ENCODE measurements at regions not wholly inside any gene's neighbourhood (a gene's known extent, or its start where the extent isn't known, plus 50 kb on each side); places are given as distances from the start of the nearest gene placed in this dataset.

DNA sequence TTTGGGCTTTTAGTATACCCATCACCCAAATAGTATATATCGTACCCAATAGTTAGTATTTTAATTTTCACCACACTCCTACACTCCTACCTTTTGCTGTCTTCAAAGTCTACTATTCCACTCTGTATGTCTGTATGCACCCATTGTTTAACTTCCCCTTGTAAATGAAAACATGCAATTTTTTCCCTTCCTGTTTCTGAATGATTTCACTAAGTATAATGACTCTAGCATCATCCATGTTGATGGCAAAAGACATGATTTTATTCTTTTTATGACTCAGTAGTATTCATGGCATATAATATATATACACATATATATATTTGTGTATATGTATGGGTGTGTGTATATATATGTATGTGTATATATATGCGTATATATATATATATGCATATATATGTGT, 63.1 kb upstream of the FAM174A start:
- H3K36me3 ChIP-seq (ENCODE audit: control insufficient read depth in 1 of 2, insufficient read depth in 2 of 2, low read length in 2 of 2): no peaks in the 10 kb centered on the region
- H3K4me2 ChIP-seq (ENCODE audit: low read length): no peak overlapping the region
- no TSS peak for BruUV-seq (replicated peaks)
- no peak for ATAC-seq
- no peak for DNase-seq (ENCODE audit: low read depth, low spot score)
- ChIA-PET POLR2A (no interaction called here), CTCF (no interaction called here), RAD21 (ENCODE audit: low non-redundant PET in 1 of 2, low total read pairs in 2 of 2, uncharacterized antibody in 2 of 2, unreplicated experiment in 2 of 2) (no interaction called here)
- intact Hi-C loops (cut with micrococcal nuclease): no loop called here
- no peak overlapping the region for H2AFZ ChIP-seq (ENCODE audit: low read depth, low read length, poor library complexity, severe bottlenecking)
- H3K27ac ChIP-seq (ENCODE audit: low read depth, low read length): no peak overlapping the region
- no peaks in the 10 kb centered on the region for H3K27me3 ChIP-seq (ENCODE audit: insufficient read depth, low read length)
- H3K4me1 ChIP-seq (ENCODE audit: control insufficient read depth in 1 of 2, insufficient read depth in 2 of 2, low read length in 2 of 2): no peaks in the 10 kb centered on the region
- no peaks in the 10 kb centered on the region for H4K20me1 ChIP-seq (ENCODE audit: insufficient read depth)
- no peak overlapping the region for H3K9ac ChIP-seq (ENCODE audit: low read length)
- H3K9me3 ChIP-seq (ENCODE audit: control insufficient read depth in 1 of 2, insufficient read depth in 1 of 2, low read depth in 1 of 2, low read length in 2 of 2): no peaks in the 10 kb centered on the region
- no peaks in the 10 kb centered on the region for H3K79me2 ChIP-seq (ENCODE audit: insufficient read depth, low read length)
- H3K9me2 ChIP-seq (ENCODE audit: insufficient read depth): no peaks in the 10 kb centered on the region
- TF ChIP-seq EZH2phosphoT487 (IDR thresholded peaks at IDR 0.05; ENCODE audit: borderline replicate concordance): no peak
- H3K4me3 ChIP-seq (replicated peaks in 1 of 2; ENCODE audit: low read depth in 1 of 2, low read length in 2 of 2): no peak overlapping the region

DNA sequence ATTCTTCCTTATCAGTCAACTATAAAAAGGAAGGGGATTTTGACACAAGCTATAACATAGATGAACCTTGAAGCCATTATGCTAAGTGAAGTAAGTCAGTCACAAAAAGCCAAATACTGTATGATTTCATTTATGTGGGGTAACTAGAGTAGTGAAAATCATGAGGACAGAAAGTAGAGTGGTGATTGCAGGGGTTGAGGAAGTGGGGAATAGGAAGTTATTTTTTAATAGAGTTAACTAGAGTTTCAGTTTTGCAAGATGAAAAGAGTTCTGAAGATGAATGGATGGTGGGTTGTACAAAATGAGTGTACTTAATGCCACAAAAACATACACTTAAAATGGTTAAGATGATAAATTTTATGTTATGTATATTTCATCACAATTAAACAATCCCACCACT, 65.4 kb upstream of the FAM174A start:
- no peak overlapping the region for H3K4me2 ChIP-seq (ENCODE audit: low read length)
- H3K36me3 ChIP-seq (ENCODE audit: control insufficient read depth in 1 of 2, insufficient read depth in 2 of 2, low read length in 2 of 2): no peaks in the 10 kb centered on the region
- ATAC-seq: no peak
- H2AFZ ChIP-seq (ENCODE audit: low read depth, low read length, poor library complexity, severe bottlenecking): no peak overlapping the region
- intact Hi-C loops (cut with micrococcal nuclease): no loop called here
- no peak overlapping the region for H3K9ac ChIP-seq (ENCODE audit: low read length)
- no peaks in the 10 kb centered on the region for H4K20me1 ChIP-seq (ENCODE audit: insufficient read depth)
- DNase-seq (ENCODE audit: low read depth, low spot score): no peak
- ChIA-PET POLR2A (no interaction called here), CTCF (no interaction called here), RAD21 (ENCODE audit: low non-redundant PET in 1 of 2, low total read pairs in 2 of 2, uncharacterized antibody in 2 of 2, unreplicated experiment in 2 of 2) (no interaction called here)
- no TSS peak for BruUV-seq (replicated peaks)
- no peak overlapping the region for H3K27ac ChIP-seq (ENCODE audit: low read depth, low read length)
- no peak overlapping the region for H3K4me3 ChIP-seq (replicated peaks in 1 of 2; ENCODE audit: low read depth in 1 of 2, low read length in 2 of 2)
- no peaks in the 10 kb centered on the region for H3K27me3 ChIP-seq (ENCODE audit: insufficient read depth, low read length)
- no peaks in the 10 kb centered on the region for H3K9me2 ChIP-seq (ENCODE audit: insufficient read depth)
- 0 out of 4 replicates have a peak, but pooled peaks cover 0 to 3% of the 10 kb centered on the region in 2 experiments for H3K4me1 ChIP-seq (ENCODE audit: control insufficient read depth in 1 of 2, insufficient read depth in 2 of 2, low read length in 2 of 2)
- no peaks in the 10 kb centered on the region for H3K79me2 ChIP-seq (ENCODE audit: insufficient read depth, low read length)
- H3K9me3 ChIP-seq (ENCODE audit: control insufficient read depth in 1 of 2, insufficient read depth in 1 of 2, low read depth in 1 of 2, low read length in 2 of 2): no peaks in the 10 kb centered on the region
- no peak for TF ChIP-seq ELF1 (IDR thresholded peaks at IDR 0.05; ENCODE audit: borderline replicate concordance, low read depth)
- no peak for TF ChIP-seq FOSL1 (IDR thresholded peaks at IDR 0.05; ENCODE audit: low read depth)
- TF ChIP-seq SP1 (IDR thresholded peaks at IDR 0.05; ENCODE audit: low read depth): no peak
- TF ChIP-seq POLR2AphosphoS5 (IDR thresholded peaks at IDR 0.05; ENCODE audit: low read depth, low read length): no peak
- TF ChIP-seq EZH2phosphoT487 (IDR thresholded peaks at IDR 0.05; ENCODE audit: borderline replicate concordance): no peak
- no peak for TF ChIP-seq YY1 (IDR thresholded peaks at IDR 0.05; ENCODE audit: extremely low read depth, insufficient replicate concordance, low read depth, low read length)
- no peak for TF ChIP-seq CEBPB (IDR thresholded peaks at IDR 0.05; ENCODE audit: low read depth)
- no peak for TF ChIP-seq POLR2A (IDR thresholded peaks at IDR 0.05; ENCODE audit: borderline replicate concordance, extremely low read depth, insufficient read depth, insufficient read length)
- no peak for TF ChIP-seq RAD21 (IDR thresholded peaks at IDR 0.05; ENCODE audit: low read depth)
- TF ChIP-seq, protein P1, sequence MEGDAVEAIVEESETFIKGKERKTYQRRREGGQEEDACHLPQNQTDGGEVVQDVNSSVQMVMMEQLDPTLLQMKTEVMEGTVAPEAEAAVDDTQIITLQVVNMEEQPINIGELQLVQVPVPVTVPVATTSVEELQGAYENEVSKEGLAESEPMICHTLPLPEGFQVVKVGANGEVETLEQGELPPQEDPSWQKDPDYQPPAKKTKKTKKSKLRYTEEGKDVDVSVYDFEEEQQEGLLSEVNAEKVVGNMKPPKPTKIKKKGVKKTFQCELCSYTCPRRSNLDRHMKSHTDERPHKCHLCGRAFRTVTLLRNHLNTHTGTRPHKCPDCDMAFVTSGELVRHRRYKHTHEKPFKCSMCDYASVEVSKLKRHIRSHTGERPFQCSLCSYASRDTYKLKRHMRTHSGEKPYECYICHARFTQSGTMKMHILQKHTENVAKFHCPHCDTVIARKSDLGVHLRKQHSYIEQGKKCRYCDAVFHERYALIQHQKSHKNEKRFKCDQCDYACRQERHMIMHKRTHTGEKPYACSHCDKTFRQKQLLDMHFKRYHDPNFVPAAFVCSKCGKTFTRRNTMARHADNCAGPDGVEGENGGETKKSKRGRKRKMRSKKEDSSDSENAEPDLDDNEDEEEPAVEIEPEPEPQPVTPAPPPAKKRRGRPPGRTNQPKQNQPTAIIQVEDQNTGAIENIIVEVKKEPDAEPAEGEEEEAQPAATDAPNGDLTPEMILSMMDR (IDR thresholded peaks at IDR 0.05 in 2 of 3, conservative IDR thresholded peaks at IDR 0.05 in 1 of 3; ENCODE audit: borderline replicate concordance in 1 of 3, insufficient read depth in 1 of 3, low read depth in 2 of 3, low read length in 2 of 3): no peak
- no peak for TF ChIP-seq EZH2 (IDR thresholded peaks at IDR 0.05)
- no peak for TF ChIP-seq JUND (IDR thresholded peaks at IDR 0.05)
- no peak for TF ChIP-seq ZFX (IDR thresholded peaks at IDR 0.05)
- TF ChIP-seq, protein P2, sequence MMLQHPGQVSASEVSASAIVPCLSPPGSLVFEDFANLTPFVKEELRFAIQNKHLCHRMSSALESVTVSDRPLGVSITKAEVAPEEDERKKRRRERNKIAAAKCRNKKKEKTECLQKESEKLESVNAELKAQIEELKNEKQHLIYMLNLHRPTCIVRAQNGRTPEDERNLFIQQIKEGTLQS (IDR thresholded peaks at IDR 0.05): no peak
- TF ChIP-seq SIN3A (IDR thresholded peaks at IDR 0.05; ENCODE audit: low read depth): no peak
- TF ChIP-seq, protein P3, sequence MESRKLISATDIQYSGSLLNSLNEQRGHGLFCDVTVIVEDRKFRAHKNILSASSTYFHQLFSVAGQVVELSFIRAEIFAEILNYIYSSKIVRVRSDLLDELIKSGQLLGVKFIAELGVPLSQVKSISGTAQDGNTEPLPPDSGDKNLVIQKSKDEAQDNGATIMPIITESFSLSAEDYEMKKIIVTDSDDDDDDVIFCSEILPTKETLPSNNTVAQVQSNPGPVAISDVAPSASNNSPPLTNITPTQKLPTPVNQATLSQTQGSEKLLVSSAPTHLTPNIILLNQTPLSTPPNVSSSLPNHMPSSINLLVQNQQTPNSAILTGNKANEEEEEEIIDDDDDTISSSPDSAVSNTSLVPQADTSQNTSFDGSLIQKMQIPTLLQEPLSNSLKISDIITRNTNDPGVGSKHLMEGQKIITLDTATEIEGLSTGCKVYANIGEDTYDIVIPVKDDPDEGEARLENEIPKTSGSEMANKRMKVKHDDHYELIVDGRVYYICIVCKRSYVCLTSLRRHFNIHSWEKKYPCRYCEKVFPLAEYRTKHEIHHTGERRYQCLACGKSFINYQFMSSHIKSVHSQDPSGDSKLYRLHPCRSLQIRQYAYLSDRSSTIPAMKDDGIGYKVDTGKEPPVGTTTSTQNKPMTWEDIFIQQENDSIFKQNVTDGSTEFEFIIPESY (IDR thresholded peaks at IDR 0.05; ENCODE audit: extremely low read depth, insufficient replicate concordance, low read length): no peak
- no peak for TF ChIP-seq TCF7L2 (IDR thresholded peaks at IDR 0.05; ENCODE audit: borderline replicate concordance, extremely low read depth, insufficient read depth, insufficient read length)
- no peak for TF ChIP-seq CBX3 (IDR thresholded peaks at IDR 0.05; ENCODE audit: low read depth)
